Stomach (tissue), 4 donors: ENCODE measurements at regions not wholly inside any gene's neighbourhood (a gene's known extent, or its start where the extent isn't known, plus 50 kb on each side); places are given as distances from the start of the nearest gene placed in this dataset.

Experiments
- POLR2A ChIP-seq, 4 donors: fragments of 450-650 bp; IDR thresholded peaks; one replicate each; pipeline ENCODE4 v1.6.1; 2016; ENCODE audit warnings: antibody characterized with exemption in 4 of 4, control low read depth in 2 of 4, mild to moderate bottlenecking in 1 of 4, moderate library complexity in 1 of 4
- TF ChIP-seq, protein P1 (sequence below), 7 experiments: fragments of 450-650 bp in 4 of 7; fragments of 200-600 bp in 3 of 7; sonication (generic) in 3 of 7; IDR thresholded peaks; one replicate each; pipeline ENCODE4 v1.5.1; 2016 to 2019; ENCODE audit warnings: antibody characterized with exemption in 7 of 7, control low read depth in 2 of 7, mild to moderate bottlenecking in 1 of 7

DNA sequence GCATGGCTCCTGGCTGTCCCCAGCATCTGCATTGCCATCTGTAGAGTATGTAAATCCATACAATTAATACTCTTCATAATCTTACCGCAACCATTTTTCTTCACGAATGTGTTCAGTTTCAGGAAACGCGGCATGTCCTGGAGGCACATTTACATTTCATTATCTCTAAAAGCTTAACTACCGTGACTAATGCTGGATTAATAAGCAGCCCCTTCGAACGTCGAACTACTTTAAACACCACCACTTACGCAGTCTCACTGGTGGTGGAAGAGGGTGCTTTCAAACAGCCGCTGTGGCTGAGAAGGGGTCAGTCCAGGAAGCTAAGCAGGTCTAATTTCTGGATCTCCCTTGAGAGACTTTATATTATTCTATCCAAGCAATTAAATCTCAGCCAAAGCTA lies 85.6 kb downstream of the C5orf15 start:
- TF ChIP-seq, protein P1, sequence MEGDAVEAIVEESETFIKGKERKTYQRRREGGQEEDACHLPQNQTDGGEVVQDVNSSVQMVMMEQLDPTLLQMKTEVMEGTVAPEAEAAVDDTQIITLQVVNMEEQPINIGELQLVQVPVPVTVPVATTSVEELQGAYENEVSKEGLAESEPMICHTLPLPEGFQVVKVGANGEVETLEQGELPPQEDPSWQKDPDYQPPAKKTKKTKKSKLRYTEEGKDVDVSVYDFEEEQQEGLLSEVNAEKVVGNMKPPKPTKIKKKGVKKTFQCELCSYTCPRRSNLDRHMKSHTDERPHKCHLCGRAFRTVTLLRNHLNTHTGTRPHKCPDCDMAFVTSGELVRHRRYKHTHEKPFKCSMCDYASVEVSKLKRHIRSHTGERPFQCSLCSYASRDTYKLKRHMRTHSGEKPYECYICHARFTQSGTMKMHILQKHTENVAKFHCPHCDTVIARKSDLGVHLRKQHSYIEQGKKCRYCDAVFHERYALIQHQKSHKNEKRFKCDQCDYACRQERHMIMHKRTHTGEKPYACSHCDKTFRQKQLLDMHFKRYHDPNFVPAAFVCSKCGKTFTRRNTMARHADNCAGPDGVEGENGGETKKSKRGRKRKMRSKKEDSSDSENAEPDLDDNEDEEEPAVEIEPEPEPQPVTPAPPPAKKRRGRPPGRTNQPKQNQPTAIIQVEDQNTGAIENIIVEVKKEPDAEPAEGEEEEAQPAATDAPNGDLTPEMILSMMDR (IDR thresholded peaks at IDR 0.05) = no peak
- no peak for TF ChIP-seq POLR2A (IDR thresholded peaks at IDR 0.05)
